OCI-LY7 (cell line): ENCODE measurements at regions not wholly inside any gene's neighbourhood (a gene's known extent, or its start where the extent isn't known, plus 50 kb on each side); places are given as distances from the start of the nearest gene placed in this dataset.

ENCODE experiments used
- EZH2phosphoT487 ChIP-seq: fragments of 200-600 bp; sonication (generic); IDR thresholded peaks from 2 replicates; pipeline ENCODE4 v1.6.1; 2018; ENCODE audit warnings: low read depth, borderline replicate concordance, mild to moderate bottlenecking, mixed run types, antibody characterized with exemption, low read length, moderate library complexity, mixed read lengths
- TF ChIP-seq, protein P1 (sequence below): fragments of 200-600 bp; sonication (generic); conservative IDR thresholded peaks from 2 replicates; pipeline ENCODE4 v1.5.1; 2014; ENCODE audit warnings: mild to moderate bottlenecking, antibody characterized with exemption, low read length, moderate library complexity, mixed read lengths

DNA sequence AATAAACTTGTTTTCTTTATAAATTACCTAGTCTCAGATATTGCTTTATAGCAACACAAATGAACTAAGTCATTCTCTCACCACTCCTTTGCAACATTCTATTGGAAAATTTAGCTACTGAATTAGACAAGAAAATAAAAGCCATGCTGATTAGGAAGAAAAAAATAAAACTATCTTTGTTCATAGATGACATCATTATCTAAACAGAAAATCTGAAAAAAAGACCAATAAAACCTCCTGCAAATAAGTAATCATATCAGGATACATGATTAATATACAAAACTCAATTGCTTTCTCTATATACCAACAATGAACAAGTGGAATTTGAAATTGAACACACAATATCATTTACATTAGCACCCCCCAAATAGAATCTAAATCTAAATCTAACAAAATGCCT is 455.3 kb upstream of the KIF2A start:
- TF ChIP-seq, protein P1, sequence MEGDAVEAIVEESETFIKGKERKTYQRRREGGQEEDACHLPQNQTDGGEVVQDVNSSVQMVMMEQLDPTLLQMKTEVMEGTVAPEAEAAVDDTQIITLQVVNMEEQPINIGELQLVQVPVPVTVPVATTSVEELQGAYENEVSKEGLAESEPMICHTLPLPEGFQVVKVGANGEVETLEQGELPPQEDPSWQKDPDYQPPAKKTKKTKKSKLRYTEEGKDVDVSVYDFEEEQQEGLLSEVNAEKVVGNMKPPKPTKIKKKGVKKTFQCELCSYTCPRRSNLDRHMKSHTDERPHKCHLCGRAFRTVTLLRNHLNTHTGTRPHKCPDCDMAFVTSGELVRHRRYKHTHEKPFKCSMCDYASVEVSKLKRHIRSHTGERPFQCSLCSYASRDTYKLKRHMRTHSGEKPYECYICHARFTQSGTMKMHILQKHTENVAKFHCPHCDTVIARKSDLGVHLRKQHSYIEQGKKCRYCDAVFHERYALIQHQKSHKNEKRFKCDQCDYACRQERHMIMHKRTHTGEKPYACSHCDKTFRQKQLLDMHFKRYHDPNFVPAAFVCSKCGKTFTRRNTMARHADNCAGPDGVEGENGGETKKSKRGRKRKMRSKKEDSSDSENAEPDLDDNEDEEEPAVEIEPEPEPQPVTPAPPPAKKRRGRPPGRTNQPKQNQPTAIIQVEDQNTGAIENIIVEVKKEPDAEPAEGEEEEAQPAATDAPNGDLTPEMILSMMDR = no peak
- no peak for TF ChIP-seq EZH2phosphoT487
